NB4 (cell line): ENCODE measurements at regions not wholly inside any gene's neighbourhood (a gene's known extent, or its start where the extent isn't known, plus 50 kb on each side); places are given as distances from the start of the nearest gene placed in this dataset.

ENCODE experiments used
- CTCF ChIP-seq: IDR thresholded peaks from one replicate; pipeline ENCODE4 v1.5.1; 2012; ENCODE audit warnings: low read depth, low read length
- MAX ChIP-seq: IDR thresholded peaks from 2 replicates; pipeline ENCODE4 v1.6.1; 2011; ENCODE audit warnings: low read depth, low read length
- MYC ChIP-seq: IDR thresholded peaks from 2 replicates; pipeline ENCODE4 v1.6.1; 2011; ENCODE audit warnings: low read depth, low read length
- POLR2A ChIP-seq: IDR thresholded peaks from 2 replicates; pipeline ENCODE4 v1.6.1; 2011; ENCODE audit warnings: mild to moderate bottlenecking; ENCODE audit not compliant: insufficient read length; ENCODE audit errors: extremely low read depth

- no peak for TF ChIP-seq CTCF
- no peak for TF ChIP-seq POLR2A
- TF ChIP-seq MAX, result no peak
- no peak for TF ChIP-seq MYC
Observed at GRCh38 chr4:63663870-63664269, 745.4 kb downstream of the TECRL start.
